Parathyroid adenoma (tissue), 2 donors: ENCODE measurements at regions not wholly inside any gene's neighbourhood (a gene's known extent, or its start where the extent isn't known, plus 50 kb on each side); places are given as distances from the start of the nearest gene placed in this dataset.

Source experiments
- H2AFZ ChIP-seq: fragments of 300-600 bp; sonication (generic); one replicate; pipeline ENCODE4 v1.7.0; 2017; ENCODE audit warnings: antibody characterized with exemption, mild to moderate bottlenecking
- H3K27ac ChIP-seq: fragments of 300-600 bp; sonication (generic); one replicate; pipeline ENCODE4 v1.7.0; 2017
- H3K27me3 ChIP-seq: fragments of 300-600 bp; sonication (generic); one replicate; pipeline ENCODE4 v1.7.0; 2017; ENCODE audit warnings: low read length; ENCODE audit not compliant: control insufficient read depth, insufficient read depth
- H3K36me3 ChIP-seq: fragments of 300-600 bp; sonication (generic); one replicate; pipeline ENCODE4 v1.7.0; 2017; ENCODE audit warnings: low read length; ENCODE audit not compliant: control insufficient read depth, insufficient read depth
- H3K4me1 ChIP-seq: fragments of 300-600 bp; sonication (generic); one replicate; pipeline ENCODE4 v1.7.0; 2017; ENCODE audit warnings: control low read depth
- H3K4me2 ChIP-seq: fragments of 300-600 bp; sonication (generic); one replicate; pipeline ENCODE4 v1.7.0; 2017; ENCODE audit warnings: low read length
- H3K4me3 ChIP-seq: fragments of 300-600 bp; sonication (generic); one replicate; pipeline ENCODE4 v1.7.0; 2017; ENCODE audit warnings: low read depth, low read length
- H3K79me2 ChIP-seq: fragments of 300-600 bp; sonication (generic); one replicate; pipeline ENCODE4 v1.7.0; 2017; ENCODE audit warnings: control low read depth
- H3K9ac ChIP-seq: fragments of 300-600 bp; sonication (generic); one replicate; pipeline ENCODE4 v1.7.0; 2017; ENCODE audit warnings: mild to moderate bottlenecking
- H3K9me3 ChIP-seq: fragments of 300-600 bp; sonication (generic); one replicate; pipeline ENCODE4 v1.7.0; 2017; ENCODE audit warnings: low read length; ENCODE audit not compliant: control insufficient read depth
- CTCF ChIP-seq: fragments of 300-600 bp; sonication (generic); IDR thresholded peaks from one replicate; pipeline ENCODE4 v1.7.0; 2017; ENCODE audit warnings: antibody characterized with exemption, mild to moderate bottlenecking
- donor health status: primary hyperparathyroidism.

GRCh38 chr5:92778261-92778660 is 802.8 kb downstream of the NR2F1-AS1 start:
- Histone ChIP-seq H2AFZ (no peak overlapping the region), H3K9me3 (no peaks in the 10 kb centered on the region), H3K27me3 (no peaks in the 10 kb centered on the region), H3K4me1 (no peaks in the 10 kb centered on the region), H3K79me2 (no peaks in the 10 kb centered on the region), H3K27ac (no peak overlapping the region), H3K4me3 (no peak overlapping the region), H3K36me3 (no peaks in the 10 kb centered on the region), H3K4me2 (no peak overlapping the region), H3K9ac (no peak overlapping the region)
- no peak for TF ChIP-seq CTCF

- Histone ChIP-seq H3K4me3 (no peak overlapping the region), H3K9ac (no peak overlapping the region), H3K36me3 (no peaks in the 10 kb centered on the region), H3K4me2 (no peak overlapping the region), H3K9me3 (no peaks in the 10 kb centered on the region), H3K27me3 (no peaks in the 10 kb centered on the region), H3K79me2 (no peaks in the 10 kb centered on the region), H3K4me1 (no peaks in the 10 kb centered on the region), H3K27ac (no peak overlapping the region), H2AFZ (no peak overlapping the region)
- TF ChIP-seq CTCF, result no peak
These were observed 803.6 kb downstream of the NR2F1-AS1 start for GRCh38 chr5:92777421-92777820.

GRCh38 chr5:92775711-92776615 is 805.1 kb downstream of the NR2F1-AS1 start:
- TF ChIP-seq CTCF, result no peak

GRCh38 chr5:92769978-92770377 is 811.0 kb downstream of the NR2F1-AS1 start:
- H2AFZ ChIP-seq, result no peak overlapping the region
- no peaks in the 10 kb centered on the region for H3K4me1 ChIP-seq
- no peak overlapping the region for H3K27ac ChIP-seq
- H3K79me2 ChIP-seq, result no peaks in the 10 kb centered on the region
- no peaks in the 10 kb centered on the region for H3K9me3 ChIP-seq
- no peaks in the 10 kb centered on the region for H3K36me3 ChIP-seq
- H3K4me3 ChIP-seq, result no peak overlapping the region
- no peaks in the 10 kb centered on the region for H3K27me3 ChIP-seq
- H3K4me2 ChIP-seq, result no peak overlapping the region
- no peak for TF ChIP-seq CTCF
- no peak overlapping the region for H3K9ac ChIP-seq

More at GRCh38 chr5:92775711-92776615, 805.1 kb downstream of the NR2F1-AS1 start:
- Histone ChIP-seq H3K4me3 (no peak overlapping the region), H3K4me1 (no peaks in the 10 kb centered on the region), H3K27me3 (no peaks in the 10 kb centered on the region), H3K27ac (no peak overlapping the region), H3K9me3 (no peaks in the 10 kb centered on the region), H2AFZ (no peak overlapping the region), H3K36me3 (no peaks in the 10 kb centered on the region), H3K79me2 (no peaks in the 10 kb centered on the region), H3K4me2 (no peak overlapping the region), H3K9ac (no peak overlapping the region)

- H3K9ac ChIP-seq, result no peak overlapping the region
- H3K27me3 ChIP-seq, result no peaks in the 10 kb centered on the region
- no peak overlapping the region for H3K27ac ChIP-seq
- H3K9me3 ChIP-seq, result no peaks in the 10 kb centered on the region
- H3K36me3 ChIP-seq, result no peaks in the 10 kb centered on the region
- no peak for TF ChIP-seq CTCF
- H3K79me2 ChIP-seq, result no peaks in the 10 kb centered on the region
- no peak overlapping the region for H2AFZ ChIP-seq
- no peaks in the 10 kb centered on the region for H3K4me1 ChIP-seq
- H3K4me3 ChIP-seq, result no peak overlapping the region
- H3K4me2 ChIP-seq, result no peak overlapping the region
These were observed 819.4 kb downstream of the NR2F1-AS1 start for GRCh38 chr5:92761585-92761984.
